H1 (cell line): ENCODE measurements at regions not wholly inside any gene's neighbourhood (a gene's known extent, or its start where the extent isn't known, plus 50 kb on each side); places are given as distances from the start of the nearest gene placed in this dataset.

Experiments
- CTCF ChIA-PET: fragments of 300-600 bp; sonication (Branson Sonifier 250); formaldehyde crosslinking; loops from one replicate; lab custom pipeline; 2021; ENCODE audit not compliant: partially characterized antibody; lab: Charles Lee
- POLR2A ChIA-PET: fragments of 300-600 bp; sonication (Branson Sonifier 250); formaldehyde crosslinking; loops from one replicate; lab custom pipeline; 2021; ENCODE audit warnings: inconsistent platforms; ENCODE audit not compliant: partially characterized antibody; lab: Charles Lee
- DNase-seq, 2 experiments: peaks; one replicate each; pipeline versions ENCODE4 v3.0.0 to v3.0.0-alpha.2; 2010 to 2022; ENCODE audit warnings: low spot score in 2 of 2, low read depth in 1 of 2, mixed read lengths in 1 of 2
- FAIRE-seq: peaks from 2 replicates; lab custom pipeline; 2011; peaks lifted over from hg19 to GRCh38; lab: Jason Lieb, UNC
- H2AFZ ChIP-seq: 2 replicates; pipeline ENCODE4 v1.8.1; 2012; ENCODE audit warnings: low read length, inconsistent platforms
- H2AK5ac ChIP-seq: 2 replicates; pipeline ENCODE4 v1.6.1; 2013; ENCODE audit warnings: low read depth, low read length
- H2BK120ac ChIP-seq: replicated peaks from 2 replicates; pipeline ENCODE3; 2013; ENCODE audit warnings: low read depth, low read length, inconsistent platforms
- H2BK12ac ChIP-seq: 2 replicates; pipeline ENCODE4 v1.6.1; 2013; ENCODE audit warnings: low read depth, low read length
- H2BK15ac ChIP-seq: 2 replicates; pipeline ENCODE4 v1.6.1; 2013; ENCODE audit warnings: low read length
- H2BK20ac ChIP-seq: 2 replicates; pipeline ENCODE4 v1.6.1; 2013; ENCODE audit warnings: low read length
- H2BK5ac ChIP-seq: 2 replicates; pipeline ENCODE4 v1.6.1; 2013; ENCODE audit warnings: low read depth, low read length
- H3K14ac ChIP-seq: 2 replicates; pipeline ENCODE4 v1.6.1; 2013; ENCODE audit warnings: inconsistent platforms; ENCODE audit not compliant: insufficient read length
- H3K18ac ChIP-seq: 2 replicates; pipeline ENCODE4 v1.6.1; 2013; ENCODE audit warnings: low read length; ENCODE audit errors: extremely low read depth
- H3K23ac ChIP-seq: 2 replicates; pipeline ENCODE4 v1.6.1; 2013; ENCODE audit warnings: inconsistent platforms; ENCODE audit not compliant: insufficient read length
- H3K23me2 ChIP-seq: 2 replicates; pipeline ENCODE4 v1.6.1; 2013; ENCODE audit warnings: low read depth, low read length
- H3K27ac ChIP-seq: 2 replicates; pipeline ENCODE4 v1.6.1; 2011; ENCODE audit warnings: low read depth, low read length, inconsistent platforms
- H3K27me3 ChIP-seq, 4 experiments: replicated peaks in 1 of 4; 1 replicate in 1 of 4; 2 replicates in 3 of 4; pipeline versions ENCODE4 v1.6.1 to v1.8.1; 2011 to 2013; ENCODE audit warnings: low read length in 3 of 4, mild to moderate bottlenecking in 3 of 4, inconsistent platforms in 2 of 4, mixed read lengths in 2 of 4, moderate library complexity in 1 of 4; ENCODE audit not compliant: control insufficient read depth in 3 of 4, insufficient read depth in 3 of 4; ENCODE audit errors: extremely low read depth in 1 of 4
- H3K36me3 ChIP-seq, 4 experiments: 2 replicates each; pipeline versions ENCODE4 v1.6.1 to v1.8.1; 2011 to 2013; ENCODE audit warnings: mild to moderate bottlenecking in 4 of 4, low read length in 3 of 4, moderate library complexity in 2 of 4, control low read depth in 1 of 4, inconsistent platforms in 1 of 4; ENCODE audit not compliant: insufficient read depth in 4 of 4, control insufficient read depth in 2 of 4
- H3K4ac ChIP-seq: replicated peaks from 2 replicates; pipeline ENCODE3; 2013; ENCODE audit warnings: low read length, low read depth, mixed read lengths, inconsistent platforms; ENCODE audit not compliant: insufficient read length
- H3K4me1 ChIP-seq, 4 experiments: replicated peaks in 1 of 4; 1 replicate in 1 of 4; 2 replicates in 3 of 4; pipeline versions ENCODE4 v1.6.1 to v1.8.1; 2011 to 2013; ENCODE audit warnings: low read length in 3 of 4, inconsistent platforms in 2 of 4, mixed read lengths in 1 of 4; ENCODE audit not compliant: insufficient read depth in 4 of 4, control insufficient read depth in 3 of 4
- H3K4me2 ChIP-seq, 2 experiments: 2 replicates each; pipeline versions ENCODE4 v1.6.1 to v1.8.1; 2011 to 2013; ENCODE audit warnings: low read depth in 2 of 2, low read length in 2 of 2, control low read depth in 1 of 2, inconsistent platforms in 1 of 2, mild to moderate bottlenecking in 1 of 2; ENCODE audit not compliant: insufficient read depth in 1 of 2
- H3K4me3 ChIP-seq, 4 experiments: fragments of 200-600, 300-600 bp in 1 of 4; sonication (generic), shearing (Covaris generic), sonication (Bioruptor Twin) in 1 of 4; 2 replicates each; pipeline versions ENCODE4 v1.5.1 to v1.8.1; 2011 to 2016; ENCODE audit warnings: low read length in 4 of 4, low read depth in 3 of 4, control low read depth in 2 of 4, inconsistent platforms in 2 of 4, mild to moderate bottlenecking in 2 of 4, mixed read lengths in 1 of 4, moderate library complexity in 1 of 4; ENCODE audit not compliant: insufficient read depth in 2 of 4; ENCODE audit errors: extremely low read depth in 1 of 4
- H3K56ac ChIP-seq: replicated peaks from 2 replicates; pipeline ENCODE3; 2013; ENCODE audit warnings: low read depth, mild to moderate bottlenecking, mixed read lengths, low read length, inconsistent platforms; ENCODE audit not compliant: insufficient read length
- H3K79me1 ChIP-seq: 2 replicates; pipeline ENCODE4 v1.6.1; 2013; ENCODE audit warnings: low read depth, low read length, control low read depth
- H3K79me2 ChIP-seq, 2 experiments: 2 replicates each; pipeline versions ENCODE4 v1.6.1 to v1.8.1; 2012 to 2013; ENCODE audit warnings: low read length in 2 of 2, mild to moderate bottlenecking in 2 of 2, inconsistent platforms in 1 of 2; ENCODE audit not compliant: insufficient read depth in 2 of 2, control insufficient read depth in 1 of 2
- H3K9ac ChIP-seq, 4 experiments: replicated peaks in 1 of 4; 1 replicate in 1 of 4; 2 replicates in 3 of 4; pipeline versions ENCODE4 v1.6.1 to v1.8.1; 2011 to 2013; ENCODE audit warnings: low read depth in 3 of 4, low read length in 3 of 4, control low read depth in 2 of 4, mild to moderate bottlenecking in 2 of 4, moderate library complexity in 2 of 4, inconsistent platforms in 1 of 4; ENCODE audit errors: extremely low read depth in 1 of 4
- H3K9me3 ChIP-seq, 2 experiments: 2 replicates each; pipeline versions ENCODE4 v1.6.1 to v1.8.1; 2012 to 2013; ENCODE audit warnings: mild to moderate bottlenecking in 2 of 2, moderate library complexity in 2 of 2, control low read depth in 1 of 2, inconsistent platforms in 1 of 2, low read depth in 1 of 2, low read length in 1 of 2, mixed read lengths in 1 of 2; ENCODE audit not compliant: insufficient read depth in 2 of 2
- H4K20me1 ChIP-seq, 2 experiments: replicated peaks in 1 of 2; 2 replicates each; pipeline versions ENCODE3 to v1.8.1; 2011 to 2013; ENCODE audit warnings: inconsistent platforms in 2 of 2, low read length in 2 of 2, mild to moderate bottlenecking in 1 of 2; ENCODE audit not compliant: insufficient read depth in 2 of 2, control insufficient read depth in 1 of 2
- H4K5ac ChIP-seq: 2 replicates; pipeline ENCODE4 v1.6.1; 2013; ENCODE audit warnings: low read length, low read depth, mixed read lengths, inconsistent platforms; ENCODE audit not compliant: insufficient read length
- H4K8ac ChIP-seq: 2 replicates; pipeline ENCODE4 v1.8.0; 2013; ENCODE audit warnings: mild to moderate bottlenecking, moderate library complexity, low read length, inconsistent platforms; ENCODE audit not compliant: insufficient read depth; ENCODE audit errors: extremely low read depth
- H4K91ac ChIP-seq: replicated peaks from 2 replicates; pipeline ENCODE3; 2013; ENCODE audit warnings: low read length, mixed read lengths, inconsistent platforms; ENCODE audit not compliant: insufficient read length
- CHD2 ChIP-seq: IDR thresholded peaks from 2 replicates; pipeline ENCODE4 v1.6.1; 2012; ENCODE audit warnings: low read length, improper control_type of control experiment
- CTCF ChIP-seq, 3 experiments: IDR thresholded peaks; 1 replicate in 2 of 3; 2 replicates in 1 of 3; pipeline versions ENCODE4 v1.5.1 to v1.6.1; 2011; ENCODE audit warnings: low read length in 3 of 3, mild to moderate bottlenecking in 3 of 3, inconsistent platforms in 2 of 3, low read depth in 1 of 3, moderate library complexity in 1 of 3; ENCODE audit not compliant: insufficient read depth in 1 of 3; ENCODE audit errors: control extremely low read depth in 1 of 3
- EP300 ChIP-seq, 2 experiments: IDR thresholded peaks; 1 replicate in 1 of 2; 2 replicates in 1 of 2; pipeline ENCODE4 v1.6.1; 2011 to 2012; ENCODE audit warnings: low read depth in 2 of 2, low read length in 2 of 2, mild to moderate bottlenecking in 2 of 2, borderline replicate concordance in 1 of 2, inconsistent platforms in 1 of 2, moderate library complexity in 1 of 2
- HDAC2 ChIP-seq, 2 experiments: fragments of 300-600 bp in 1 of 2; sonication (generic) in 1 of 2; IDR thresholded peaks; 2 replicates each; pipeline ENCODE4 v1.6.1; 2011 to 2012; ENCODE audit warnings: low read depth in 2 of 2, low read length in 2 of 2, mild to moderate bottlenecking in 2 of 2, moderate library complexity in 2 of 2, borderline replicate concordance in 1 of 2, inconsistent platforms in 1 of 2
- RNF2 ChIP-seq: fragments of 200-900, 300-1000 bp; sonication (generic); IDR thresholded peaks from 2 replicates; pipeline ENCODE4 v1.7.1; 2016; ENCODE audit warnings: borderline replicate concordance, low read depth, mild to moderate bottlenecking, antibody characterized with exemption, low read length; ENCODE audit not compliant: poor library complexity, severe bottlenecking; ENCODE audit errors: missing control alignments
- RXRA ChIP-seq: IDR thresholded peaks from 2 replicates; pipeline ENCODE4 v1.6.1; 2011; ENCODE audit warnings: low read depth, mild to moderate bottlenecking, low read length, moderate library complexity; ENCODE audit not compliant: insufficient read depth
- TAF1 ChIP-seq: IDR thresholded peaks from 2 replicates; pipeline ENCODE4 v1.6.1; 2011; ENCODE audit warnings: mild to moderate bottlenecking, low read depth, low read length
- USF2 ChIP-seq: IDR thresholded peaks from 2 replicates; pipeline ENCODE4 v1.6.1; 2011; ENCODE audit warnings: low read length, improper control_type of control experiment
- ZNF274 ChIP-seq: IDR thresholded peaks from 2 replicates; pipeline ENCODE4 v1.7.0; 2012; ENCODE audit warnings: low read length, borderline replicate concordance; ENCODE audit errors: extremely low read depth
- WGBS, 2 experiments: shearing (Covaris generic) in 1 of 2; methylation state at CpG; one replicate each; pipeline versions ENCODE4 v1.1.6 to v1.1.7; 2013 to 2015; ENCODE audit warnings: low lambda C conversion rate in 2 of 2, mixed read lengths in 2 of 2, inconsistent platforms in 1 of 2, low coverage in 1 of 2, missing lambda C conversion rate in 1 of 2; ENCODE audit not compliant: insufficient replicate concordance in 2 of 2, insufficient coverage in 1 of 2, insufficient read length in 1 of 2; ENCODE audit errors: extremely low coverage in 1 of 2, missing lambda C conversion rate in 1 of 2; 5-methylcytosine and 5-hydroxymethylcytosine counted together

- DNase-seq (no peak), FAIRE-seq (no peak)
- peaks cover 3% of the 10 kb centered on the region; the same call in 1 of the 2 replicates for H3K23me2 ChIP-seq
- H3K36me3 ChIP-seq, result no peaks in the 10 kb centered on the region
- H2BK120ac ChIP-seq, result no peak overlapping the region
- no peak overlapping the region for H2AFZ ChIP-seq
- H3K4me3 ChIP-seq, result no peak overlapping the region
- no peak overlapping the region for H2BK15ac ChIP-seq
- H3K23ac ChIP-seq, result no peak overlapping the region
- ChIA-PET CTCF (no interaction called here), POLR2A (interaction anchor here (1.3 kb wide), 1 partner anchor 159 kb away, joined by 5 read pairs; no protein-coding TSS in a partner anchor)
- H3K4me1 ChIP-seq, result peaks cover 0 to 5% (median 0%) of the 10 kb centered on the region in 4 experiments; a peak in 2 of 7 replicates
- 0 out of 4 replicates have a peak, but pooled peaks cover 0 to 3% of the 10 kb centered on the region in 2 experiments for H3K9me3 ChIP-seq
- H3K27me3 ChIP-seq, result no peaks in the 10 kb centered on the region
- 87% methylated on average over 2 of the region's 2 CpGs; no CpG with 5 or more reads in 1 of the 2 experiments for WGBS, 2 experiments
- no peaks in the 10 kb centered on the region for H3K79me2 ChIP-seq
- H4K91ac ChIP-seq, result no peak overlapping the region
- H3K9ac ChIP-seq, result no peak overlapping the region
- no peak overlapping the region for H3K18ac ChIP-seq
- no peak overlapping the region for H2AK5ac ChIP-seq
- H3K79me1 ChIP-seq, result no peaks in the 10 kb centered on the region
- no peak overlapping the region for H3K14ac ChIP-seq
- no peak overlapping the region for H4K5ac ChIP-seq
- H3K4me2 ChIP-seq, result no peak overlapping the region
- no peak overlapping the region for H2BK5ac ChIP-seq
- no peak overlapping the region for H3K27ac ChIP-seq
- H2BK12ac ChIP-seq, result no peak overlapping the region
- no peak overlapping the region for H3K56ac ChIP-seq
- H2BK20ac ChIP-seq, result no peak overlapping the region
- no peak overlapping the region for H4K8ac ChIP-seq
- H3K4ac ChIP-seq, result no peak overlapping the region
- no peaks in the 10 kb centered on the region for H4K20me1 ChIP-seq
- TF ChIP-seq CHD2 (no peak), HDAC2 (IDR thresholded peaks at IDR 0.05; ENCODE audit: borderline replicate concordance in 1 of 2, low read depth in 2 of 2, low read length in 2 of 2) (no peak), ZNF274 (no peak), EP300 (IDR thresholded peaks at IDR 0.05; ENCODE audit: borderline replicate concordance in 1 of 2, low read depth in 2 of 2, low read length in 2 of 2) (no peak), RNF2 (no peak), CTCF (IDR thresholded peaks at IDR 0.05; ENCODE audit: control extremely low read depth in 1 of 3, insufficient read depth in 1 of 3, low read depth in 1 of 3, low read length in 3 of 3) (no peak), TAF1 (no peak), RXRA (no peak), USF2 (no peak)
These were observed 159.6 kb upstream of the KLF6 start for GRCh38 chr10:3944591-3944990.
